ENCODE measurements at regions not wholly inside any gene's neighbourhood (a gene's known extent, or its start where the extent isn't known, plus 50 kb on each side); places are given as distances from the start of the nearest gene placed in this dataset.

GRCh38 chr1:238944028-238944427 is 442.3 kb upstream of the CHRM3 start (continued):
- TF ChIP-seq THAP9 (CRISPR knock-in tag; IDR thresholded peaks at IDR 0.05; ENCODE audit: borderline replicate concordance) (no peak), BCL6 (CRISPR knock-in tag; IDR thresholded peaks at IDR 0.05) (no peak), ZNF572 (CRISPR knock-in tag; IDR thresholded peaks at IDR 0.05) (no peak), SPEN (CRISPR knock-in tag; IDR thresholded peaks at IDR 0.05; ENCODE audit: low read depth) (no peak), ZNF747 (CRISPR knock-in tag; IDR thresholded peaks at IDR 0.05; ENCODE audit: borderline replicate concordance) (no peak)

- Histone ChIP-seq H4K20me1 (ENCODE audit: insufficient read depth, low read length) (no peaks in the 10 kb centered on the region), H3K36me3 (replicated peaks in 1 of 2; ENCODE audit: control insufficient read depth in 1 of 2, insufficient read depth in 2 of 2, low read length in 2 of 2) (no peaks in the 10 kb centered on the region), H3K4me1 (ENCODE audit: insufficient read depth, low read length) (no peaks in the 10 kb centered on the region), H3K27ac (ENCODE audit: extremely low read length, insufficient read depth, low read length) (no peak overlapping the region), H3K9me3 (ENCODE audit: low read length) (peaks cover 89% of the 10 kb centered on the region), H3K9ac (ENCODE audit: insufficient read depth, low read depth, low read length) (no peak overlapping the region), H3K79me2 (ENCODE audit: insufficient read depth, low read length) (no peaks in the 10 kb centered on the region), H3K27me3 (ENCODE audit: control insufficient read depth in 1 of 2, insufficient read depth in 2 of 2, low read length in 2 of 2) (no peaks in the 10 kb centered on the region), H3K4me3 (replicated peaks in 1 of 3; ENCODE audit: insufficient read depth in 1 of 3, low read depth in 2 of 3, low read length in 3 of 3) (no peak overlapping the region), H2AFZ (ENCODE audit: low read length) (no peak overlapping the region), H3K4me2 (ENCODE audit: low read depth, low read length) (no peak overlapping the region)
- in situ Hi-C loops (cut with HindIII; ENCODE audit: extremely low pct_ligation_motif_present, low pct_unique_long_range_greater_than_20kb) (no loop called here), intact Hi-C loops (cut with micrococcal nuclease; ENCODE audit: unreplicated experiment) (no loop called here)
- BruUV-seq (replicated peaks) = no TSS peak
- ChIA-PET POLR2A (no interaction called here), CTCF (ENCODE audit: low intra/inter-chr PET ratio, low total read pairs) (no interaction called here)
- ATAC-seq = no peak
- no peak for FAIRE-seq
- 82% methylated on average over 1 of the region's 1 CpG for WGBS (ENCODE audit: low lambda C conversion rate)
- DNase-seq (ENCODE audit: low spot score) = no peak
- TF ChIP-seq EHMT2 (IDR thresholded peaks at IDR 0.05; ENCODE audit: borderline replicate concordance, low read depth, low read length) (no peak), ZNF564 (CRISPR knock-in tag; IDR thresholded peaks at IDR 0.05) (no peak), ZNF501 (CRISPR knock-in tag; IDR thresholded peaks at IDR 0.05) (no peak), DPF2 (CRISPR knock-in tag; IDR thresholded peaks at IDR 0.05; ENCODE audit: borderline replicate concordance, low read depth) (no peak), ISX (CRISPR knock-in tag; conservative IDR thresholded peaks at IDR 0.05) (no peak), ZNF253 (CRISPR knock-in tag; IDR thresholded peaks at IDR 0.05; ENCODE audit: borderline replicate concordance) (no peak), PRDM10 (CRISPR knock-in tag; IDR thresholded peaks at IDR 0.05; ENCODE audit: low read depth) (no peak), SNRNP70 (IDR thresholded peaks at IDR 0.05; ENCODE audit: low read depth, low read length) (no peak), ZNF382 (CRISPR knock-in tag; IDR thresholded peaks at IDR 0.05; ENCODE audit: borderline replicate concordance) (no peak)
Observed at GRCh38 chr1:238927899-238928298, 458.5 kb upstream of the CHRM3 start.
